GM12878 (cell line): ENCODE measurements at regions not wholly inside any gene's neighbourhood (a gene's known extent, or its start where the extent isn't known, plus 50 kb on each side); places are given as distances from the start of the nearest gene placed in this dataset.

ENCODE experiments used
- ATAC-seq: fragments of 200-7000 bp; cut with Tn5 transposase; 3 replicates; pipeline ENCODE4 v1.9.1; 2020; ENCODE audit warnings: mild to moderate bottlenecking, moderate library complexity
- BruUV-seq: library from RNA; stranded (reverse); fragments of 400-500 nt; replicated peaks from 2 replicates; lab custom pipeline; 2021; lab: Mats Ljungman, UMichigan
- CTCF ChIA-PET: fragments of 300-600 bp; sonication (Branson Sonifier 250); formaldehyde crosslinking; extraction: SDS; loops from one replicate; lab custom pipeline; 2021; ENCODE audit warnings: inconsistent platforms; lab: Yijun Ruan, JAX
- POLR2A ChIA-PET: fragments of 350-600 bp; formaldehyde crosslinking; extraction: SDS; loops from one replicate; lab custom pipeline; 2021; ENCODE audit warnings: inconsistent platforms; lab: Charles Lee
- RAD21 ChIA-PET: fragments of 300-600 bp; sonication (Branson Sonifier 250); formaldehyde crosslinking; loops from one replicate; lab custom pipeline; 2023; ENCODE audit warnings: antibody characterized with exemption; ENCODE audit not compliant: unreplicated experiment; lab: Charles Lee
- SMC1A ChIA-PET: fragments of 300-600 bp; sonication (Branson Sonifier 250); formaldehyde crosslinking; loops from one replicate; lab custom pipeline; 2023; ENCODE audit not compliant: unreplicated experiment, uncharacterized antibody; lab: Charles Lee
- DNase-seq: peaks from one replicate; pipeline ENCODE4 v3.0.0-alpha.2; 2011; ENCODE audit warnings: low read depth, low spot score
- FAIRE-seq: peaks from 3 replicates; lab custom pipeline; 2011; peaks lifted over from hg19 to GRCh38; lab: Jason Lieb, UNC
- H2AFZ ChIP-seq: 2 replicates; pipeline ENCODE4 v1.6.0; 2011; ENCODE audit warnings: low read depth, low read length, control low read depth; ENCODE audit not compliant: control insufficient read depth
- H3K27ac ChIP-seq: 2 replicates; pipeline ENCODE4 v1.5.1; 2011; ENCODE audit warnings: control low read depth; ENCODE audit not compliant: control insufficient read depth, insufficient read depth
- H3K27me3 ChIP-seq, 2 experiments: replicated peaks in 1 of 2; 2 replicates each; pipeline versions ENCODE4 v1.6.0 to v1.6.1; 2011; ENCODE audit warnings: low read length in 1 of 2; ENCODE audit not compliant: control insufficient read depth in 2 of 2, insufficient read depth in 2 of 2
- H3K36me3 ChIP-seq, 2 experiments: 2 replicates each; pipeline ENCODE4 v1.5.1; 2011; ENCODE audit warnings: low read length in 1 of 2; ENCODE audit not compliant: control insufficient read depth in 2 of 2, insufficient read depth in 2 of 2
- H3K4me1 ChIP-seq: 2 replicates; pipeline ENCODE4 v1.6.1; 2011; ENCODE audit warnings: mild to moderate bottlenecking, low read length, moderate library complexity, mixed read lengths; ENCODE audit not compliant: control insufficient read depth, insufficient read depth
- H3K4me2 ChIP-seq: 2 replicates; pipeline ENCODE4 v1.6.0; 2011; ENCODE audit warnings: control low read depth; ENCODE audit not compliant: control insufficient read depth, insufficient read depth
- H3K4me3 ChIP-seq: fragments of 200-600 bp; sonication (generic); 2 replicates; pipeline ENCODE4 v1.5.1; 2016
- H3K79me2 ChIP-seq: 2 replicates; pipeline ENCODE4 v1.6.0; 2011; ENCODE audit warnings: low read length; ENCODE audit not compliant: control insufficient read depth, insufficient read depth
- H3K9ac ChIP-seq: 2 replicates; pipeline ENCODE4 v1.8.0; 2011; ENCODE audit warnings: low read length, control low read depth, mixed read lengths; ENCODE audit not compliant: control insufficient read depth, insufficient read depth
- H3K9me3 ChIP-seq: replicated peaks from 3 replicates; pipeline ENCODE4 v1.5.1; 2011; ENCODE audit warnings: mild to moderate bottlenecking, low read length; ENCODE audit not compliant: control insufficient read depth, insufficient read depth
- H4K20me1 ChIP-seq: 2 replicates; pipeline ENCODE4 v1.6.0; 2011; ENCODE audit not compliant: control insufficient read depth, insufficient read depth
- BMI1 ChIP-seq: fragments of 450-650 bp; IDR thresholded peaks from 2 replicates; pipeline ENCODE4 v1.6.1; 2016; ENCODE audit warnings: mild to moderate bottlenecking, moderate library complexity, borderline replicate concordance
- BRCA1 ChIP-seq: IDR thresholded peaks from 2 replicates; pipeline ENCODE4 v1.6.1; 2011; ENCODE audit warnings: low read depth, low read length, improper control_type of control experiment
- CREM ChIP-seq: IDR thresholded peaks from 2 replicates; pipeline ENCODE4 v1.6.1; 2014; ENCODE audit warnings: antibody characterized with exemption, low read depth
- CUX1 ChIP-seq: IDR thresholded peaks from 2 replicates; pipeline ENCODE4 v1.6.1; 2012; ENCODE audit warnings: improper control_type of control experiment, low read depth, low read length; ENCODE audit not compliant: insufficient replicate concordance
- EGR1 ChIP-seq, 2 experiments: IDR thresholded peaks; 1 replicate in 1 of 2; 2 replicates in 1 of 2; pipeline ENCODE4 v1.6.1; 2011 to 2012; ENCODE audit warnings: low read depth in 2 of 2, low read length in 2 of 2, borderline replicate concordance in 1 of 2, mild to moderate bottlenecking in 1 of 2, moderate library complexity in 1 of 2
- KLF5 ChIP-seq: fragments of 450-650 bp; IDR thresholded peaks from 2 replicates; pipeline ENCODE4 v1.6.1; 2014; ENCODE audit warnings: mild to moderate bottlenecking; ENCODE audit not compliant: partially characterized antibody
- MXI1 ChIP-seq: fragments of 150-350 bp; IDR thresholded peaks from 2 replicates; pipeline ENCODE4 v1.6.1; 2011; ENCODE audit warnings: low read depth, mild to moderate bottlenecking, inconsistent platforms, low read length, improper control_type of control experiment
- NBN ChIP-seq: fragments of 450-650 bp; IDR thresholded peaks from 2 replicates; pipeline ENCODE4 v1.6.1; 2016
- NFYA ChIP-seq: IDR thresholded peaks from 2 replicates; pipeline ENCODE4 v1.6.1; 2011; ENCODE audit warnings: low read depth, mild to moderate bottlenecking, low read length, improper control_type of control experiment, borderline replicate concordance
- POLR2A ChIP-seq: IDR thresholded peaks from 2 replicates; pipeline ENCODE4 v1.6.1; 2011; ENCODE audit warnings: low read depth, mild to moderate bottlenecking, low read length
- SMAD1 ChIP-seq: fragments of 450-650 bp; IDR thresholded peaks from 2 replicates; pipeline ENCODE4 v1.6.1; 2018; ENCODE audit warnings: mild to moderate bottlenecking, low read depth; ENCODE audit not compliant: partially characterized antibody
- ZBTB4 ChIP-seq: fragments of 450-650 bp; formaldehyde crosslinking; IDR thresholded peaks from 2 replicates; pipeline ENCODE4 v1.4.0; 2022; ENCODE audit warnings: mild to moderate bottlenecking, moderate library complexity
- ZNF217 ChIP-seq: fragments of 450-650 bp; IDR thresholded peaks from 2 replicates; pipeline ENCODE4 v1.6.1; 2017; ENCODE audit warnings: antibody characterized with exemption, mild to moderate bottlenecking
- ZSCAN29 ChIP-seq: fragments of 450-650 bp; IDR thresholded peaks from 2 replicates; pipeline ENCODE4 v1.6.1; 2017; ENCODE audit warnings: mild to moderate bottlenecking, moderate library complexity
- WGBS: methylation state at CpG from one replicate; pipeline ENCODE4 v1.1.6; 2016; ENCODE audit warnings: low lambda C conversion rate; ENCODE audit not compliant: insufficient replicate concordance, insufficient coverage; ENCODE audit errors: missing lambda C conversion rate; 5-methylcytosine and 5-hydroxymethylcytosine counted together
- in situ Hi-C: fragments of 300-500 bp; cut with MboI; formaldehyde crosslinking; loops from 9 replicates; pipeline ENCODE4 v1.14.3; 2018; ENCODE audit warnings: mixed read lengths
- intact Hi-C: fragments of 100-400 bp; cut with micrococcal nuclease; formaldehyde crosslinking; loops from one replicate; pipeline ENCODE4 v1.14.2; 2022; ENCODE audit not compliant: unreplicated experiment

- TF ChIP-seq EGR1 (IDR thresholded peaks at IDR 0.05; ENCODE audit: borderline replicate concordance in 1 of 2, low read depth in 2 of 2, low read length in 2 of 2) = no peak
- TF ChIP-seq BMI1 = no peak
- TF ChIP-seq POLR2A = no peak
- no peak for TF ChIP-seq CUX1
- TF ChIP-seq MXI1 = no peak
- TF ChIP-seq ZNF217 = no peak
Measured at GRCh38 chr4:32488690-32489089, 1768.5 kb downstream of the PCDH7 start (continued).

GRCh38 chr4:32499171-32499570 lies 1779.0 kb downstream of the PCDH7 start:
- no TSS peak for BruUV-seq
- Histone ChIP-seq H4K20me1 (no peaks in the 10 kb centered on the region), H3K27me3 (no peaks in the 10 kb centered on the region), H3K4me1 (no peaks in the 10 kb centered on the region), H3K9ac (no peak overlapping the region), H3K27ac (no peak overlapping the region)
- intact Hi-C loops = no loop called here
- 35% methylated on average over 5 of the region's 5 CpGs for WGBS
- TF ChIP-seq NBN = no peak
- TF ChIP-seq KLF5 = no peak
- no peak for TF ChIP-seq NFYA
- TF ChIP-seq CREM = no peak
- TF ChIP-seq ZBTB4 (CRISPR knock-in tag) = no peak
- TF ChIP-seq BRCA1 = no peak
- no peak for TF ChIP-seq SMAD1
- no peak for TF ChIP-seq ZSCAN29
- TF ChIP-seq, all 136 proteins: peak for 0
- ChIA-PET RAD21 (no interaction called here), CTCF (no interaction called here), SMC1A (interaction anchor here (0.8 kb wide), 1 partner anchor 220 kb away, joined by 3 read pairs; no protein-coding TSS in a partner anchor), POLR2A (no interaction called here)
- ATAC-seq (no peak), FAIRE-seq (no peak), DNase-seq (no peak)
- no peaks in the 10 kb centered on the region for H3K79me2 ChIP-seq
- H3K4me2 ChIP-seq = no peak overlapping the region
- H3K36me3 ChIP-seq = no peaks in the 10 kb centered on the region
- in situ Hi-C loops = no loop called here
- no peaks in the 10 kb centered on the region for H3K9me3 ChIP-seq
- H3K4me3 ChIP-seq = no peak overlapping the region
- no peak overlapping the region for H2AFZ ChIP-seq
